Panc1 (cell line): ENCODE measurements at regions not wholly inside any gene's neighbourhood (a gene's known extent, or its start where the extent isn't known, plus 50 kb on each side); places are given as distances from the start of the nearest gene placed in this dataset.

Experiments used
- ATAC-seq: fragments of 200-7000 bp; cut with Tn5 transposase; 2 replicates; pipeline ENCODE4 v1.9.1; 2020; ENCODE audit warnings: mild to moderate bottlenecking, moderate library complexity
- BruUV-seq: library from RNA; stranded (reverse); fragments of 400-500 nt; replicated peaks from 2 replicates; lab custom pipeline; 2021; lab: Mats Ljungman, UMichigan
- CTCF ChIA-PET: fragments of 300-600 bp; sonication (Branson Sonifier 250); formaldehyde crosslinking; loops from one replicate; lab custom pipeline; 2022; ENCODE audit warnings: antibody characterized with exemption; lab: Charles Lee
- POLR2A ChIA-PET: fragments of 300-600 bp; sonication (Branson Sonifier 250); formaldehyde crosslinking; loops from one replicate; lab custom pipeline; 2022; ENCODE audit warnings: antibody characterized with exemption; lab: Charles Lee
- DNase-seq: peaks from one replicate; pipeline ENCODE4 v3.0.0-alpha.2; 2010; ENCODE audit warnings: low read depth, low spot score
- H3K27ac ChIP-seq: 2 replicates; pipeline ENCODE4 v1.5.1; 2011; ENCODE audit warnings: mild to moderate bottlenecking, low read length, inconsistent platforms
- H3K27me3 ChIP-seq: fragments of 200-500 bp; sonication (Bioruptor generic); 2 replicates; pipeline ENCODE4 v1.6.0; 2014; ENCODE audit warnings: low read length, inconsistent platforms; ENCODE audit not compliant: control insufficient read depth, insufficient read depth
- H3K36me3 ChIP-seq: fragments of 200-500 bp; sonication (Bioruptor generic); 2 replicates; pipeline ENCODE4 v1.5.1; 2014; ENCODE audit warnings: inconsistent platforms, mild to moderate bottlenecking, low read length, moderate library complexity; ENCODE audit not compliant: control insufficient read depth, insufficient read depth
- H3K4me1 ChIP-seq: 2 replicates; pipeline ENCODE4 v1.5.1; 2011; ENCODE audit warnings: inconsistent platforms, mild to moderate bottlenecking, low read length, moderate library complexity; ENCODE audit not compliant: control insufficient read depth, insufficient read depth
- H3K4me3 ChIP-seq, 2 experiments: 2 replicates each; pipeline ENCODE4 v1.5.1; 2011 to 2012; ENCODE audit warnings: low read depth in 2 of 2, low read length in 2 of 2, mild to moderate bottlenecking in 2 of 2, inconsistent platforms in 1 of 2, moderate library complexity in 1 of 2
- H3K9me3 ChIP-seq: fragments of 200-500 bp; sonication (Bioruptor generic); 2 replicates; pipeline ENCODE4 v1.5.1; 2014; ENCODE audit warnings: low read depth, mild to moderate bottlenecking, inconsistent platforms, low read length, moderate library complexity; ENCODE audit not compliant: control insufficient read depth, insufficient read depth
- CTCF ChIP-seq: fragments of 450-650 bp; IDR thresholded peaks from 2 replicates; pipeline ENCODE4 v1.5.1; 2017; ENCODE audit warnings: mild to moderate bottlenecking
- POLR2AphosphoS5 ChIP-seq: IDR thresholded peaks from 2 replicates; pipeline ENCODE4 v1.6.1; 2012; ENCODE audit warnings: mild to moderate bottlenecking, low read depth, low read length, moderate library complexity
- REST ChIP-seq, 2 experiments: IDR thresholded peaks; 2 replicates each; pipeline ENCODE4 v1.6.1; 2011 to 2012; ENCODE audit warnings: low read depth in 2 of 2, control low read depth in 1 of 2, low read length in 1 of 2, mild to moderate bottlenecking in 1 of 2, moderate library complexity in 1 of 2; ENCODE audit not compliant: insufficient read depth in 1 of 2
- SIN3A ChIP-seq: IDR thresholded peaks from 2 replicates; pipeline ENCODE4 v1.6.1; 2012; ENCODE audit warnings: low read depth, mild to moderate bottlenecking, low read length, moderate library complexity, borderline replicate concordance; ENCODE audit not compliant: insufficient read depth
- TCF7L2 ChIP-seq: IDR thresholded peaks from 2 replicates; pipeline ENCODE4 v1.6.1; 2011; ENCODE audit warnings: mild to moderate bottlenecking, low read depth, low read length, inconsistent platforms
- in situ Hi-C: cut with HindIII; loops from 2 replicates; pipeline ENCODE4 v1.10.0; 2016; ENCODE audit warnings: low sequenced_read_pairs, low pct_unique_long_range_greater_than_20kb
- intact Hi-C: fragments of 100-400 bp; cut with micrococcal nuclease; formaldehyde crosslinking; loops from one replicate; pipeline ENCODE4 v1.10.0; 2022; ENCODE audit not compliant: unreplicated experiment

- in situ Hi-C loops: no loop called here
- Histone ChIP-seq H3K4me1 (no peaks in the 10 kb centered on the region), H3K4me3 (no peak overlapping the region), H3K27me3 (no peaks in the 10 kb centered on the region), H3K27ac (no peak overlapping the region), H3K36me3 (no peaks in the 10 kb centered on the region), H3K9me3 (no peaks in the 10 kb centered on the region)
- ATAC-seq: no peak
- no TSS peak for BruUV-seq
- intact Hi-C loops: no loop called here
- no peak for TF ChIP-seq POLR2AphosphoS5
- TF ChIP-seq SIN3A: no peak
- TF ChIP-seq TCF7L2: no peak
- TF ChIP-seq CTCF: no peak
- TF ChIP-seq REST (IDR thresholded peaks at IDR 0.05; ENCODE audit: insufficient read depth in 1 of 2, low read depth in 2 of 2, low read length in 1 of 2): no peak
- CTCF ChIA-PET: no interaction called here
- POLR2A ChIA-PET: no interaction called here
- no peak for DNase-seq
Observed at GRCh38 chr10:83078160-83078559, 1061.1 kb upstream of the GHITM start.

DNA sequence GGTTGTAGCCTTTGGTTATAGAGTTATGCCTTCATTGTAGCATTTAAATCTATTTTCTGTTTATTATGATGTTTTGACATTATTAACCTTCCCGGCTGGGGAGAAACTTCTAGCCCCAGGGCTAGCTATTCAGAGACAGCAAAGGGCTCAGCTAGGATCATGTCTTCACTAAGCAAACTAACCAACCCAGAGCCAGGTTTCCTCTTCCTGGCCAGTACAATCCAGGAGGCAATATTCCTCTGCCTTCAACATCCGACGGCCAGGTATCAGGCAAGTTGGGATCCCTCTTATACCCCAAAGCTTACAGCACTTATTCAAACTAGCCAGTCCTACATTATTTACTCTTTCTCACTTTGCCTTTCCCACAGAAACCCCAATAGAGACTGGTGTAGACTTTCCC, 1060.7 kb upstream of the GHITM start:
- ChIA-PET CTCF (no interaction called here), POLR2A (no interaction called here)
- ATAC-seq (no peak), DNase-seq (no peak)
- intact Hi-C loops (no loop called here), in situ Hi-C loops (no loop called here)
- Histone ChIP-seq H3K36me3 (no peaks in the 10 kb centered on the region), H3K9me3 (no peaks in the 10 kb centered on the region), H3K4me3 (no peak overlapping the region), H3K27me3 (no peaks in the 10 kb centered on the region), H3K27ac (no peak overlapping the region), H3K4me1 (no peaks in the 10 kb centered on the region)
- no TSS peak for BruUV-seq
- TF ChIP-seq CTCF (no peak), TCF7L2 (no peak), REST (IDR thresholded peaks at IDR 0.05; ENCODE audit: insufficient read depth in 1 of 2, low read depth in 2 of 2, low read length in 1 of 2) (no peak), POLR2AphosphoS5 (no peak), SIN3A (no peak)
